Activated CD8-positive, alpha-beta memory T cell treated with anti-CD3 and anti-CD28 coated beads for 1 hour (primary cell): ENCODE measurements at regions not wholly inside any gene's neighbourhood (a gene's known extent, or its start where the extent isn't known, plus 50 kb on each side); places are given as distances from the start of the nearest gene placed in this dataset.
"Not testable (repeated sequence)": the region's sequence is repeated elsewhere in the genome, so short reads cannot be mapped to it uniquely, and the experiment has no call there.

Experiments
- DNase-seq, 2 donors: peaks; one replicate each; pipeline ENCODE4 v3.0.0-alpha.2; 2020; ENCODE audit warnings: low read depth in 1 of 2; ENCODE audit errors: extremely low read depth in 1 of 2

- DNase-seq = no peak
Observed at GRCh38 chrX:122135070-122135469, 1049.0 kb upstream of the GRIA3 start.

- not testable (repeated sequence) for DNase-seq
Observed at GRCh38 chrX:122140219-122140618, 1043.9 kb upstream of the GRIA3 start.

- no peak for DNase-seq
Observed at GRCh38 chrX:122154019-122154418, 1030.1 kb upstream of the GRIA3 start.

GRCh38 chrX:122168241-122168640 is 1015.8 kb upstream of the GRIA3 start:
- no peak for DNase-seq

GRCh38 chrX:122184791-122185190 is 999.3 kb upstream of the GRIA3 start:
- DNase-seq = no peak

GRCh38 chrX:122187069-122187713 is 996.9 kb upstream of the GRIA3 start:
- DNase-seq = no peak

- DNase-seq = no peak
Observed at GRCh38 chrX:122188751-122189150, 995.3 kb upstream of the GRIA3 start.

- DNase-seq = no peak
Observed at GRCh38 chrX:122196343-122196742, 987.7 kb upstream of the GRIA3 start.

- DNase-seq = no peak
Observed at GRCh38 chrX:122203399-122203798, 980.7 kb upstream of the GRIA3 start.

- DNase-seq = no peak
Observed at GRCh38 chrX:122218666-122219065, 965.4 kb upstream of the GRIA3 start.

- no peak for DNase-seq
Observed at GRCh38 chrX:122219226-122219625, 964.9 kb upstream of the GRIA3 start.

GRCh38 chrX:122219735-122220134 is 964.3 kb upstream of the GRIA3 start:
- DNase-seq = no peak

GRCh38 chrX:122220644-122221373 is 963.3 kb upstream of the GRIA3 start:
- DNase-seq = no peak

- DNase-seq = not testable (repeated sequence)
Observed at GRCh38 chrX:122221810-122222209, 962.3 kb upstream of the GRIA3 start.

- not testable (repeated sequence) for DNase-seq
Observed at GRCh38 chrX:122224137-122224536, 959.9 kb upstream of the GRIA3 start.

GRCh38 chrX:122238801-122239200 is 945.3 kb upstream of the GRIA3 start:
- no peak for DNase-seq

GRCh38 chrX:122241959-122242358 is 942.1 kb upstream of the GRIA3 start:
- DNase-seq = no peak

GRCh38 chrX:122244080-122244479 is 940.0 kb upstream of the GRIA3 start:
- no peak for DNase-seq

GRCh38 chrX:122245175-122245574 is 938.9 kb upstream of the GRIA3 start:
- no peak for DNase-seq

GRCh38 chrX:122245943-122246342 is 938.1 kb upstream of the GRIA3 start:
- DNase-seq = no peak

- DNase-seq = no peak
Observed at GRCh38 chrX:122246937-122247336, 937.1 kb upstream of the GRIA3 start.

GRCh38 chrX:122248681-122249080 is 935.4 kb upstream of the GRIA3 start:
- no peak for DNase-seq

GRCh38 chrX:122252454-122252853 is 931.6 kb upstream of the GRIA3 start:
- DNase-seq = no peak
